ENCODE measurements at regions not wholly inside any gene's neighbourhood (a gene's known extent, or its start where the extent isn't known, plus 50 kb on each side); places are given as distances from the start of the nearest gene placed in this dataset.

DNA sequence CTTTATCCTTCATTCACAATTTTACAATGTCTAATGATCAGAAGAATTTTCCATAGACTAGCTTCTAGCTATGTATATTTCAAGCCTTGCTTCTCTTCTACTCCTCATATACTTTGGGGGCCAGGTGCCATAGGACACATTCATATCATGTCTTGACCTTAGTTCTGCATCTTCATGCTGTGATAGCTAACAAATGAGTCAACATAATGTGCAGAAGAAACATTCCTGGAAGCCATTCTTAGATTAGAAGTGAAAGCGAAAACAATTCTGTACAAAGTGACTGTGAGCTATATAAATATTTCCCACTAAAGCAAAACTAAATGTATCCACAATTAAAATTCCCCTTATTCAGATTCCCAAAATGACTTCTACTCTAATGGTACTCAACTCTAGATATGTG is 320.2 kb upstream of the NREP start:
- no peak overlapping the region for H3K4me3 ChIP-seq (ENCODE audit: low read length in 2 of 2)
- no CpG with 5 or more reads among the region's 1 CpG for WGBS, 2 donors (ENCODE audit: extremely low coverage in 2 of 2, insufficient read length in 2 of 2, insufficient replicate concordance in 1 of 2)

DNA sequence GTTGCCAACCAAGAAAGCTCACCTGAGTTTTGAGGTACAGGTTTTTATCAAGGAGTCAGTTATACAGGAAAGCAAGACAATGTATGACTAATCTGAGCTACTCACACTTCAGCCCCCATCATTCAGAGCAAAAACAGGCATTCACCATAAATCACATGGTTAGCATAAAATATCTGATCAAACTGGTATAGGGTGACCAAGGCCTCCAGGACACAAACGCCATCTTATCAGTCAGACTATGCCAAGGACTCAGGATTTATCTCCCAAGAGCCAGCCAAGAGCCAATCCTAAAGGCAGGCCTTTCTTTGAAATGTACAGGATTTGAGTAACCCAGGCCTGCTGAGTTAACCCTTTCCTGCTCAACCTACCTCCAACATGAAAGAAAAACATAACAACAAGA is 313.0 kb upstream of the NREP start:
- peaks cover 2 to 3% of the 10 kb centered on the region in 2 donors for H3K4me1 ChIP-seq (ENCODE audit: control insufficient read depth in 2 of 2, insufficient read depth in 1 of 2, low read depth in 1 of 2, low read length in 2 of 2)
- no peak overlapping the region for H4K91ac ChIP-seq (ENCODE audit: low read depth, low read length, poor library complexity)
- no peak overlapping the region for H3K4me2 ChIP-seq (ENCODE audit: insufficient read depth, low read length, poor library complexity, severe bottlenecking)
- no peak overlapping the region for H3K27ac ChIP-seq (replicated peaks; ENCODE audit: low read length)
- H3K23ac ChIP-seq (ENCODE audit: low read depth, low read length, poor library complexity), result no peak overlapping the region
- no peak for DNase-seq (ENCODE audit: low spot score)
- no peak overlapping the region for H2AK5ac ChIP-seq (ENCODE audit: low read depth, low read length)
- no peak overlapping the region for H2BK15ac ChIP-seq (ENCODE audit: low read length)
- H3K9me3 ChIP-seq (replicated peaks in 1 of 2; ENCODE audit: control insufficient read depth in 2 of 2, insufficient read depth in 1 of 2, low read depth in 1 of 2, low read length in 2 of 2), result no peaks in the 10 kb centered on the region
- no CpG with 5 or more reads among the region's 1 CpG for WGBS, 2 donors (ENCODE audit: extremely low coverage in 2 of 2, insufficient read length in 2 of 2, insufficient replicate concordance in 1 of 2)
- no peak overlapping the region for H3K14ac ChIP-seq (ENCODE audit: low read length)
- no peaks in the 10 kb centered on the region for H3K79me1 ChIP-seq (ENCODE audit: low read depth, low read length)
- no peak overlapping the region for H2BK5ac ChIP-seq (ENCODE audit: low read length)
- no peak overlapping the region for H3K4ac ChIP-seq (ENCODE audit: low read length)
- H3K9ac ChIP-seq (ENCODE audit: low read depth, low read length, poor library complexity), result no peak overlapping the region
- H2BK120ac ChIP-seq (ENCODE audit: low read depth, low read length), result no peak overlapping the region
- no peaks in the 10 kb centered on the region for H3K27me3 ChIP-seq (ENCODE audit: control insufficient read depth in 3 of 3, insufficient read depth in 3 of 3, low read depth in 1 of 3, low read length in 3 of 3)
- H4K8ac ChIP-seq (ENCODE audit: low read depth, low read length), result no peak overlapping the region
- H2AFZ ChIP-seq (ENCODE audit: low read length), result no peak overlapping the region
- no peaks in the 10 kb centered on the region for H3K36me3 ChIP-seq (replicated peaks in 1 of 2; ENCODE audit: control insufficient read depth in 2 of 2, insufficient read depth in 2 of 2, low read length in 2 of 2)
- no peak overlapping the region for H2BK12ac ChIP-seq (ENCODE audit: low read length)
- H3K4me3 ChIP-seq (ENCODE audit: low read length in 2 of 2), result no peak overlapping the region
- H3K18ac ChIP-seq (ENCODE audit: low read length), result no peak overlapping the region

More for the DNA sequence above, 320.2 kb upstream of the NREP start:
- H2AFZ ChIP-seq (ENCODE audit: low read length), result no peak overlapping the region
- H3K18ac ChIP-seq (ENCODE audit: low read length), result no peak overlapping the region
- H4K8ac ChIP-seq (ENCODE audit: low read depth, low read length), result no peak overlapping the region
- H3K14ac ChIP-seq (ENCODE audit: low read length), result no peak overlapping the region
- H3K27me3 ChIP-seq (ENCODE audit: control insufficient read depth in 3 of 3, insufficient read depth in 3 of 3, low read depth in 1 of 3, low read length in 3 of 3), result no peaks in the 10 kb centered on the region
- H3K36me3 ChIP-seq (replicated peaks in 1 of 2; ENCODE audit: control insufficient read depth in 2 of 2, insufficient read depth in 2 of 2, low read length in 2 of 2), result no peaks in the 10 kb centered on the region
- no peaks in the 10 kb centered on the region for H3K4me1 ChIP-seq (ENCODE audit: control insufficient read depth in 2 of 2, insufficient read depth in 1 of 2, low read depth in 1 of 2, low read length in 2 of 2)
- no peak overlapping the region for H3K4me2 ChIP-seq (ENCODE audit: insufficient read depth, low read length, poor library complexity, severe bottlenecking)
- no peak overlapping the region for H3K9ac ChIP-seq (ENCODE audit: low read depth, low read length, poor library complexity)
- H2BK120ac ChIP-seq (ENCODE audit: low read depth, low read length), result no peak overlapping the region
- H2BK12ac ChIP-seq (ENCODE audit: low read length), result no peak overlapping the region
- no peaks in the 10 kb centered on the region for H3K79me1 ChIP-seq (ENCODE audit: low read depth, low read length)
- no peak overlapping the region for H3K23ac ChIP-seq (ENCODE audit: low read depth, low read length, poor library complexity)
- no peak overlapping the region for H4K91ac ChIP-seq (ENCODE audit: low read depth, low read length, poor library complexity)
- H2AK5ac ChIP-seq (ENCODE audit: low read depth, low read length), result no peak overlapping the region
- DNase-seq (ENCODE audit: low spot score), result no peak
- no peaks in the 10 kb centered on the region for H3K9me3 ChIP-seq (replicated peaks in 1 of 2; ENCODE audit: control insufficient read depth in 2 of 2, insufficient read depth in 1 of 2, low read depth in 1 of 2, low read length in 2 of 2)
- H2BK15ac ChIP-seq (ENCODE audit: low read length), result no peak overlapping the region
- H2BK5ac ChIP-seq (ENCODE audit: low read length), result no peak overlapping the region
- H3K4ac ChIP-seq (ENCODE audit: low read length), result no peak overlapping the region
- H3K27ac ChIP-seq (replicated peaks; ENCODE audit: low read length), result no peak overlapping the region

DNA sequence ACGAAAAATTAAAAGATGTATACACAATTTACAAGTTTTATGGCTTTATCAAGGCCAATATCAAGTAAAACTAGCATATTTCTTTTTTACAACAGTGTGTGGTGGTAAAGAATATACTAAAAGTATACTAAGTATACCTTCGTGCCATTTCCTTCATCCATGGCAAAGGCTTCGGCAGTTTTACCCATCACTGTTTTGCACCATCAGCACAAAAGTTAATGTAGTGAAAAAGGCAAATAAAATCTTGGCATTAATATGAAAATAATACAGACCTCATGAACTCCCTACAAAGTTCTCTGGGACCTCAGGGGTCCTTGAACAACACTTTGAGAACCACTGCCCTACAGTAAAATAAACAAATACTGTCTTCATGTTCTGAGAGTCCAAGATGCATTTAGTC is 312.3 kb upstream of the NREP start:
- no peaks in the 10 kb centered on the region for H3K79me1 ChIP-seq (ENCODE audit: low read depth, low read length)
- H4K8ac ChIP-seq (ENCODE audit: low read depth, low read length), result no peak overlapping the region

DNA sequence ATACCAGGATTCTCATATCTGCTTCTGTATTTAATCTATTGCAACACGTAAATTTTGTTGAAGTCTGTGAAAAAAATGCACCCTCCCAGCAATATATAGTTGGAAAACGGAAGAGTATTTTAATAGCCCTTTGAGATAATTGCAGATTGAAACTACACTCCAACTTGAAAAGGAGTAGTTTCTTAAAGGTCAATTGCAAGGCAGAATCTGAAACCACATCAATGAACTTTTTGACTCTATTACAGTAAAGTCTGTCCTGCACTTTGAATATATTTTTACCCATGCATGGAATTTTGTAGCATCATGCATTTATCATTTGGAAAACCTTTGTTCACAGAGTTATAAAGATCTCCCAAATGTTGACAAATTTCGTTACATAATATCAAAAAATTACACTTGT is 311.6 kb upstream of the NREP start:
- Histone ChIP-seq H2BK5ac (ENCODE audit: low read length) (no peak overlapping the region), H3K27me3 (ENCODE audit: control insufficient read depth in 3 of 3, insufficient read depth in 3 of 3, low read depth in 1 of 3, low read length in 3 of 3) (no peaks in the 10 kb centered on the region), H4K8ac (ENCODE audit: low read depth, low read length) (no peak overlapping the region), H3K14ac (ENCODE audit: low read length) (no peak overlapping the region), H2BK15ac (ENCODE audit: low read length) (no peak overlapping the region), H2AK5ac (ENCODE audit: low read depth, low read length) (no peak overlapping the region), H3K23ac (ENCODE audit: low read depth, low read length, poor library complexity) (no peak overlapping the region), H3K36me3 (replicated peaks in 1 of 2; ENCODE audit: control insufficient read depth in 2 of 2, insufficient read depth in 2 of 2, low read length in 2 of 2) (no peaks in the 10 kb centered on the region), H3K18ac (ENCODE audit: low read length) (no peak overlapping the region), H3K4me3 (ENCODE audit: low read length in 2 of 2) (no peak overlapping the region), H3K4me2 (ENCODE audit: insufficient read depth, low read length, poor library complexity, severe bottlenecking) (no peak overlapping the region), H2BK120ac (ENCODE audit: low read depth, low read length) (no peak overlapping the region), H3K9me3 (replicated peaks in 1 of 2; ENCODE audit: control insufficient read depth in 2 of 2, insufficient read depth in 1 of 2, low read depth in 1 of 2, low read length in 2 of 2) (no peaks in the 10 kb centered on the region), H2AFZ (ENCODE audit: low read length) (no peak overlapping the region), H3K79me1 (ENCODE audit: low read depth, low read length) (no peaks in the 10 kb centered on the region), H3K27ac (replicated peaks; ENCODE audit: low read length) (no peak overlapping the region), H3K9ac (ENCODE audit: low read depth, low read length, poor library complexity) (no peak overlapping the region), H2BK12ac (ENCODE audit: low read length) (no peak overlapping the region), H3K4ac (ENCODE audit: low read length) (no peak overlapping the region), H4K91ac (ENCODE audit: low read depth, low read length, poor library complexity) (no peak overlapping the region), H3K4me1 (ENCODE audit: control insufficient read depth in 2 of 2, insufficient read depth in 1 of 2, low read depth in 1 of 2, low read length in 2 of 2) (peaks cover 2 to 3% of the 10 kb centered on the region in 2 donors)
- DNase-seq (ENCODE audit: low spot score), result no peak
- no CpG with 5 or more reads among the region's 3 CpGs for WGBS, 2 donors (ENCODE audit: extremely low coverage in 2 of 2, insufficient read length in 2 of 2, insufficient replicate concordance in 1 of 2)

More for the DNA sequence above, 312.3 kb upstream of the NREP start:
- Histone ChIP-seq H2BK15ac (ENCODE audit: low read length) (no peak overlapping the region), H3K23ac (ENCODE audit: low read depth, low read length, poor library complexity) (no peak overlapping the region), H2BK5ac (ENCODE audit: low read length) (no peak overlapping the region), H2AFZ (ENCODE audit: low read length) (no peak overlapping the region), H3K27me3 (ENCODE audit: control insufficient read depth in 3 of 3, insufficient read depth in 3 of 3, low read depth in 1 of 3, low read length in 3 of 3) (no peaks in the 10 kb centered on the region), H3K9me3 (replicated peaks in 1 of 2; ENCODE audit: control insufficient read depth in 2 of 2, insufficient read depth in 1 of 2, low read depth in 1 of 2, low read length in 2 of 2) (no peaks in the 10 kb centered on the region), H3K4me3 (ENCODE audit: low read length in 2 of 2) (no peak overlapping the region), H3K4me1 (ENCODE audit: control insufficient read depth in 2 of 2, insufficient read depth in 1 of 2, low read depth in 1 of 2, low read length in 2 of 2) (peaks cover 2 to 3% of the 10 kb centered on the region in 2 donors), H3K4me2 (ENCODE audit: insufficient read depth, low read length, poor library complexity, severe bottlenecking) (no peak overlapping the region), H2BK12ac (ENCODE audit: low read length) (no peak overlapping the region), H2AK5ac (ENCODE audit: low read depth, low read length) (no peak overlapping the region), H3K27ac (replicated peaks; ENCODE audit: low read length) (no peak overlapping the region), H3K18ac (ENCODE audit: low read length) (no peak overlapping the region), H3K14ac (ENCODE audit: low read length) (no peak overlapping the region), H3K4ac (ENCODE audit: low read length) (no peak overlapping the region), H3K36me3 (replicated peaks in 1 of 2; ENCODE audit: control insufficient read depth in 2 of 2, insufficient read depth in 2 of 2, low read length in 2 of 2) (no peaks in the 10 kb centered on the region), H3K9ac (ENCODE audit: low read depth, low read length, poor library complexity) (no peak overlapping the region), H4K91ac (ENCODE audit: low read depth, low read length, poor library complexity) (no peak overlapping the region), H2BK120ac (ENCODE audit: low read depth, low read length) (no peak overlapping the region)
- no peak for DNase-seq (ENCODE audit: low spot score)
- no CpG with 5 or more reads among the region's 3 CpGs for WGBS, 2 donors (ENCODE audit: extremely low coverage in 2 of 2, insufficient read length in 2 of 2, insufficient replicate concordance in 1 of 2)
